Stimulated activated CD4-positive, alpha-beta T cell treated with anti-CD3 and anti-CD28 coated beads, TNF-alpha, amount 100 ng/mL, for 4 hours (primary cell): ENCODE measurements at regions not wholly inside any gene's neighbourhood (a gene's known extent, or its start where the extent isn't known, plus 50 kb on each side); places are given as distances from the start of the nearest gene placed in this dataset.
"Not testable (repeated sequence)": the region's sequence is repeated elsewhere in the genome, so short reads cannot be mapped to it uniquely, and the experiment has no call there.

Experiments used
- DNase-seq, 3 experiments: peaks; one replicate each; pipeline ENCODE4 v3.0.0-alpha.2; 2020; ENCODE audit warnings: low read depth in 3 of 3

DNA sequence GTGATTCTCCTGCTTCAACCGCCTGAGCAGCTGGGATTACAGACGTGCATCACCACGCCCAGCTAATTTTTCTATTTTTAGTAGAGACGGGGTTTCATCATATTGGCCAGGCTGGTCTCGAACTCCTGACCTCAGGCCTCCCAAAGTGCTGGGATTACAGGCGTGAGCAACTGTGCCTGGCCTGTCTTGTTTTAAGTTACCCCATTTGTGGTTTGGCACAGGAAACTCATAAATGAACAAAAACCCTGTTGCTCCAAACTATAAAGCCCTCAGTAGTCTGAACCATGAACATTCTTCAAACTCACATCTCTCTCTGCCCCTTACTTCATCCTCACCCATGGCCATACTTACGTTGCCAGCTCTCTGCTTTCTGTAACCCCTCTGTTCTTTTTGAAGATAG, 61.7 kb downstream of the RHOU start:
- DNase-seq: not testable (repeated sequence)

DNA sequence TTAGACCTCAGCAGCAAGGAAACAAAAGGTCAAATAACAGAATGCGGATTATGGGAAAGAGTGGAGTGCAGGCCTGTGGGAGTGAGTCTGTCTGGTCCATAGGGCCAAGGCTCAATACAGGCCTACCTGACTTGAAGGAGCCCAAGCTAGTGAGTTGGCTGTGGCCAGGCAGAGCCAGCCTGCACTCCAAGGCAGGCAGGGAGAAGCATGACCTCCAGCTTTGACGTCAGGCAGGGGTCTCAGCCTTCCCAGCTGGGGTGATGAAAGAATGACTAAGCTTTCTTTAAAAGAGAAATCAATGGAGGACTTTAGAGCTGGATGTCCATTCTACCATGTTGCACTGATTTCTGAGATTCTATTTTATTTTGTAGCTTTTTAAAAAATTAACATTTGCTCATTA, 62.8 kb downstream of the RHOU start:
- no peak for DNase-seq

DNA sequence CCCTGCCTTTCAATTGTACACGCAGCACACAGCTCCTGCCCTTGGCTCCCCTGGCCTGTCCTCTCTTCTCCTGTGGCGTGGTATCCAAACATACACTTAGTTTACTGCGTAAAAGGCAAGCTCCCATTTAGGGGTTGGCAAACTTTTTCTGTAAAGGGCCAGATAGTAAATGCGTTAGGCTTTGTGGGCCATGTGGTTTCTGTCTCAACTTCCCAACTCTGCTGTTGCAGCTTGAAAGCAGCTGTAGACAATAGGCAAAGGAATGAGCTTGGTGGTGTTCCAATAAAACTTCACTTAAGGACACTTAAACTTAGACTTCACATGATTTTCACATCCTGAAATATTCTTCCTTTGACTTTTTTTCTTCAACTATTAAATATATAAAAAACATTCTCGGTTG, 63.3 kb downstream of the RHOU start:
- DNase-seq: no peak

DNA sequence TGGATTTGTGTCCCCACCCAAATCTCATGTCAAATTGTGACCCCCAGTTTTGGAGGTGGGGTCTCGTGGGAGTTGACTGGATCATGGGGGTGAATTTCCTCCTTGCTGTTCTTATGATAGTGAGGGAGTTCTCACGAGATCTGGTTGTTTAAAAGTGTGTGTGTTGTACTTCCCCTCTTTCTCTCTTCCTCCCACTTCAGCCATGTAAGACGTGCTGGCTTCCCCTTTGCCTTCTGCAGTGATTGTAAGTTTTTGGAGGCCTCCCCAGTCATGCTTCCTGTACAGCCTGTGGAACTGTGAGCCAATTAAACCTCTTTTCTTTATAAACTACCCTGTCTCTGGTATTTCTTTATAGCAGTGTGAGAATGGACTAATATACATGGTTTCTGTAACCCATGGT, 64.6 kb downstream of the RHOU start:
- no peak for DNase-seq

DNA sequence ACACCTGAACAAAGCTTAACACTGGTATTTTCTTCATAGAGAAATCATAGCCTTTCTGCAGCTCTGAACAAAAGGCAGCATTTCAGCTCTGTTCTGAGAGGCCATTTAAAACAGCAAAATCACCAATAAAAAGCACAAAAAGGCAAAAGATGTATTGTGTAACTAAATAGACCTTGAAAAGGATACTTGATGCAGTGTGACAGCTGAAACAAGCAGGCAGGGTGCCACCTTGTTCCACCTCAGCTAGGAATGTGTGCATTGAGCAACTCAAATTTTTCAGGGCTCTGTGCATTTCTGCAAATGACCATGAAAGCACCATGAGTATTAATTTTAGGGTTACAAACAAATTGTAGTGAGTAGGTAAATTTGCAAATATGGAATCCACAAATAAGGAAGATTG, 65.8 kb downstream of the RHOU start:
- no peak for DNase-seq

DNA sequence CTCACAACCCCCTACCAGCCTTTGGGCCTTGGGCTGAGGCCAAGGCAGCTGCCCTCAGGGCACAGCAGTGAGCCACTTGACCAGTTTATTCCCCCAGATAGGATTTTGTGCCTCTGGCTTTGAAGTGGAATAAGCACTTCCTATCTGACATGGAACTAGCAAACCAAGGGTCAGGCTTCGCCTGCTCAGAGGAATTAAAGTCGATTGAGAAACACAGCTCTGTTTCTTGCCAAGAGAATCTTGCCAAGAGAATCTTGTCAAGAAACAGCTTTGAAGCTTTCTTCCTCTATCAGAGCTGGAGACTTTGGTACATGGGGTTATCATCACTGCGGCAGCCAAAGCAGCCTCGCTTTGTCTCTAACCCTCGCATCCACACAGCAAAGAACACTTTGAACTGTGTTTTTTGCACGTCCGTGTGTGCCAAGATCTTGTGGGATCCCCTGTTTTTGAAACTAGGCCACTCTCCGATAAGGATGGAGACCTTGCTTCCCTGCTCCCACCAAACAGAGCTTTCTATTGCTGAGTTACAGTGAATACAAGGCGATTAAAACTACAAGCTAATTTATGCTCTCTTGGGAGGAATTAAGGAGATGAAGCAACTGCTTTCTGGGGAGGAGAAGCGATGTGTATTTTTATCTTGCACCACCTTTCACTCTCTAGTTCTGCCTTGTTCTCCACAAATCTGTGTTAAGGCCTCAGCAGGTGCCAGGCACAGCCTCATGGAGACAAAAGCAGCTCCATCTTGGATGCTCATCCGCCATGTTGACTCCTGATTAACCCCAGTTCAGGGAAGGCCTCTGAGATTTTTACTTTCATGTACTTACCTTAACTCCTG, 67.3 kb downstream of the RHOU start:
- DNase-seq: no peak

DNA sequence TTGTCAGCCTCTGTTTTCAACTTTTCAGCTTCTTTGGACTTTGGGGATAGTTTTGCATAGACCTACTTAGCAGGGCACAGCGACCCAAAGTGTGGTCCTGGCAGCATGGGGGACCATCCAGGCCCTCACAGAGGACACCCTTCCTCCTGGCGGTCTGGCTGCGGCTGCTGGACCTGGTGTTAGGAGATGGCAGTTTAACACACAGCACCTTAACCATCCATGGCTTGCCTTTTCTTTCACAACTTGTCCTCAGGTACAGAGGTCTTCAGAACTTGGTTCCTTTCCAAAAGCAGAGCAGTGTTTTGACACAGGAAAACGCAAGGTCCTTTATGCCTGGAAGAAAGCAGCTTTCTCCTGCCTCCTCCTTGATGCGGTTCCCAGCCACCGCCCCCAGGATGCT, 68.1 kb downstream of the RHOU start:
- DNase-seq: no peak

DNA sequence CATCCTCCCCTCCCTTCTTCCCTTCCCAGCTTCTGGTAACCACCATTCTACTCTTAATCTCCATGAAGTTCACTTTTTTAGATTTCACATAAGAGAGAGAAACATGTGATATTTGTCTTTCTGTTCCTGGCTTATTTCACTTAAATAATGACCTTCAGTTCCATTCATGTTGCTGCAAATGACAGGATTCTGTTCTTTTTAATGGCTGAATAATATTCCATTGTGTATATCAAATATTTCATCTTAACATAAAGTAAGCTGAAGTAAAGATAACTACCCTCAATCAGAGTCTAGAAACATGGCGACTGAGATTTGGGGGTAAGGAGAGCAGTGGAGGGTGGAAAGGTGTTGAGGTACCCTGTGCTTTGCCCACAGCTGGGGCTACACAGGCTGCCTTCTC, 68.9 kb downstream of the RHOU start:
- DNase-seq: no peak

DNA sequence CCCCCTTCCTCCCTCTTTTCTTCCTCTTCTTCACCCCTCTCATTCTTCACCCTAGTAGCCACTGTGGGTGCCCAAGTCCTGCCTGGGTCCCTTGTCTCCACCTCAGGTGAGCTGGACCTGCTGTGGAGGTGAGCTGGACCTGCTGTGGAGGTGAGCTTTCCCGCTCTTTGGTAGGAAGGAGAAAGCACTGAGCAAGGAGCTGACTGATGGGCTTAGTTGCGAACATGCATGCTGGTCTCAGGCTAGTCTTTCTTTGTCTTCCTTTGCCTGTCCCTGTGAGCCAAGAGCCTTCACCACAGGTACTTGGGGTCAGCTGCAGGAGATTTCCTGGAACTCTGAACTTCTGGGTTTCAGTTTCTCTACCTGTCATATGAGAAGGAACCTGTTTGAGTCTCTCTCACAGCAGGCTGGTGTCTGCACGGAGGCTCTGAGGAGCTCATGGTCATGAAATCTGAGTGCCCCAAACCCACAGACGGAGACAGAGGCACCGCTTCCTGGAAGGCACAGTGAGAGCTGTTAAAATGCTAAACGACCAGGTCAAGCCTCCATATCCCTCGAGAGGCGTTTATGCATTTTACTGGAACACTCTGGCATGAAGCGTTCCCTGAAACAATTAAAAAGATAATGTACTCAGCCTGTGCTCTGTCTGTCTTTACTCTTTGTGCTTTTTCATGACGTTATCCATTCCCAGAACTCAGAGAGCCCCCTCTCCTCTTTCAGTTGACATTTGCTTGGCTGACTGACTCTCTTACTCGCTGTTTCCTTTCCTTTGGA, 69.5 kb downstream of the RHOU start:
- no peak for DNase-seq

DNA sequence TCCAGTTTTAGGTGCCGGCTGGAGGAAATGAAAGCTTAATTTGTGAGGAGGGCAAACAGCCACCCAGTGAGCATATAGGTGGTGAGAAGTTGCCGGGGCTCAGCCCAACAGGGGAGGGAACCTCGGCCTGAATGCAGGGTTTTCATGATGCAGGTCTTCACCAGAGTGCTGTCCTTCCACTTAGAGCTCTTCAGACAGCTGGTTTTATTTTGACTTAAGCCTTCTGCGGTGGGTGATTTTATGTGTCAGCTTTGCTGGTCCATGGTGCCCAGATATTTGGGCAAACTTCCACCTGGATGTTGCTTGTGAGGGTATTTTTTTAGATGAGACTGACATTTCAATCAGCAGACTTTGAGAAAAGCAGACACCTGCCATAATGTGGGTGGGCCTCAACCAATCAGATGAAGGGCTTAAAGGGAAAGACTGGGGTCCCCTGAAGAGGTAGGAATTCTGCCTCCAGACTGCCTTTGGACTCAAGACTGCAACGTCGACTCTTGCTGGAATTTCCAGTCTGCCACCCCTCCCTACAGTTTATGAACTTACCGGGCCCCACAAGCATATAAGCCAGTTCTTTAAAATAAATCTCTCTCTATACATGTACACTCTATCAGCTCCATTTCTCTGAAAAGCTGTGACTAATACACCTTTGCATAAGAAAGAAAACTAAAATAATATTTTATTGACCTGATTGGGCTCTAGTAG, 72.8 kb downstream of the RHOU start:
- DNase-seq: no peak

DNA sequence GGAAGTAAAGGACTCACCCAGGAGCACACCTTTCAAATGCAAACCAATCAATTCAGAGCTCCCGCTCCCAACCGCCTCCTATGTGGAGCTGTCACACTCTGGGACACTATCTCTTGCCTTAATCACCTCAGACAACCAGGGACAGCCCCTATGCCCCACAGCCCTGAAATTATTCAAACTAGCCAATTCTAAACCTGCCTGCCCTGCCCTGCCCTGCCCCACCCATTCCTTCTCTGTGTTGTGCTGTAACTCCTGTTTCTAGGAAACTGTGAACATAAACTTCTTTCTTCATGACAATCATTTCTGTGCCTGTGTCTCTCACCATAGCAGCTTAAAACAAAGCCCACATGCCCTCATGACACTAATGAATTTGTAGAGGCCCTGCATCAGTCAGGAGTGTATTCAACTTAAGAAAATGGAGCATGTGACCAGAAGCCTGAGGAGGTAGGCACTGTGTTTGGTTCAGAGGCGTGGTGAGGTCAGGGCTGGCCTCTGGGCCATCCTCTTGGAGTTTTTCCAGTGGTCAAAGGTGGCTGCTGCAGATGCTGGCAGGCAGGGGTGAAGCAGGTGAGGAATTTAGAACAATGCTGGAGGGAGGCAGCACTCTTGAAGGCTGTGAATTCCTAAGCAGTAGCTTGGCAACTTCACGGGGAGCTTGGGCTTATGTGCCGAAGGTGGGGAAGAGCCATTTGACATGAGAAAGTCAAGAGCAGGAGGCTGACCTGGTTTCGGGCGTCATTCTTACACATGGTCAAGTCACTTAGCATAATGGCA, 74.5 kb downstream of the RHOU start:
- DNase-seq: no peak

DNA sequence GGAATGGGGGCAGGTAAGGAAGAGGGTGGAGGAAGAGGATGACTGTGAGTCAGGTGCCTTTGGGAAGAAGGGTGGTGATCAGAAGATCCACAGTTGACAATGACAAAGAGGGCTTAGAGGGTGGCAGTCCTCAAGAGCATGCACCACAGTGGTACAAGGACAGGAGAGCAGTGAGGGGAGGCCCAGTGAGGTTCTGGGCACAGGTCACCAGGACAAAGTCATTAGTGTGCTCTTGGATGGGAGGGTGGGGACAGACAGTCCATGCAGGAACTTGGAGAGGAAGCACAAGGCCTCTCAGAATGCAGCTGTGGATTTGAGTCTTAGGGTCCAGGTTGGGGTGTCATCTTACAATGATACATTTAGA, 75.1 kb downstream of the RHOU start:
- DNase-seq: no peak

DNA sequence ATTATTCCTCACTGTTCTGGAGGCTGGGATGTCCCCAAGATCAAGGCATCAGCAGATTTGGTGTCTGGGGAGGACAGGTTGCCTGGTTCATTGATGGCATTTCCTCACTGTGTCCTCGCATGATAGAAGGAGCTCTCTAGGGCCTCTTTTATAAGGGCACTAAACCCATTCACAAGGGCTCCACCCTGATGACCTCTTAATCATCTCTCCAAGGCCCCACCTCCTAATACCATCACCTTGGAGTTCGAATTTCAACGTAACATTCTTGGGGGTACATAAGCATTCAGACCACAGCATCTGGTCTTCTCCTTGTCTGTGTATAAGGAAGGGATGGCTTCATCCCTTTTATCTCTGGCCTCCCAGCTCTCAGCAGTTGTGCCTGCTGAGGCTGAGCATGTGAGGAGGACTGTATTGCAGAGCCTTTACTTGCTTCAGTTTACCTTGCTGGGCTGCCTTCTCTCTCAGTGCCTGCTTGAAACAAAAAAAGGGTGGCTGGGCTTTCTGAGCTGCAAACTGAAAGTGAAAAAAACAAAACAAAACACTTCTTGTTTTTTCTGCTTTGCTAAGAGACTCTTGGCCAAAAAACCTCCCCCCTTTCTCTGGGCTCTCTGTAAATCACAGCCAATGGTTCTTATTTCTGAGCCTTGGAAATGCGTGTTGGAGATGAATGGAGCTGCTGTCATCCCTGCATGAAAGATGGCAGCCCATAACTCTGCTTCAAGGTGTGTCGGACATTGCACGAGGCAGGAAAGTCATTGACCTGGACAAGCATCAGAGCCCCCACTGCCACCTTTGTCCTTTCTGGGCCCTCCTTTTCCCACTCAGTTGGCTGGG, 75.8 kb downstream of the RHOU start:
- DNase-seq: no peak

DNA sequence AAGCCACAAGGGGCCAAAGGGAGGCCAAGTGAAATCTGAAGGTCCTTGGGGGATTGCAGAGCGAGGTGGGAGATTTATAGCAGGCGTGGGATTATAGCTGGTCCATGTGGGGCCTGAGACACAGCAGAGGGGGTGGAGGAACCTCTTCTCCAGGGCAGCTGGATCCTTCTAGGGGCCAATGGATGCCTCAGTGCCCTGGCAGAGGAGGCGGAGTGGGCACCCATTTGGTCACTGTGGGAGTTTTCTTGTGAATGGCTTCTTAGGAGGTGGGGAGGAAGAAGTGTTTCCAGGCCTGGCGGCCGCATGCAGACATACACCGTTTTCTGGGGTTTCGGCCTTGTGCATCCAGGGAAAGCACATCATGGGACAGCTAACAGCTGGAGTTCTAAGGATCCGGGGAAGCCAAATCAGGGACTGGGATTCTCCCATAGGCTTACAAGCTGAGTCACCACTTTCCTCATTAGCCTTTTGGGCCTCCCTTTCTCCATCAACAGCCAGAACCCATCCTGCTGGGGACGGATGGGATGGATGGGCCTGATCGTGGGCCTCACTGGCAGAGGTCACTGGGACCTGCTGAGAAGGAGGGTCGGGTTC, 76.5 kb downstream of the RHOU start:
- no peak for DNase-seq

DNA sequence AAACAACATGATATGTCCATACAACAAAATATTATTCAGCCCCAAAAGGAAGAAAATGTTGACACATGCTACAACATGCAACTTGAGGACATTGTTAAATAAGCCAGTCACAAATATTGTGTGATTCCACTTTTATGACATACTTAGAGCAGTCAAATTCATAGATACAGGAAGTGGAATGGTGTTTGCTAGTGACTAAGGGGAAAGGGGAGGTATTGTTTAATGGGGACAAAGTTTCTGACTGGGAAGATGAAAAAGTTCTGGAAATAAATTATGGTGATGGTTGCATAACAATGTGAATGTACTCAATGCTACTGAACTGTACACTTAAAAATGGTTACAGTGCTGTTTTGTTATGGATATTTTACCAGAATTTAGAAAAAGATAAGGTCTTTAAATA, 77.7 kb downstream of the RHOU start:
- DNase-seq: no peak

DNA sequence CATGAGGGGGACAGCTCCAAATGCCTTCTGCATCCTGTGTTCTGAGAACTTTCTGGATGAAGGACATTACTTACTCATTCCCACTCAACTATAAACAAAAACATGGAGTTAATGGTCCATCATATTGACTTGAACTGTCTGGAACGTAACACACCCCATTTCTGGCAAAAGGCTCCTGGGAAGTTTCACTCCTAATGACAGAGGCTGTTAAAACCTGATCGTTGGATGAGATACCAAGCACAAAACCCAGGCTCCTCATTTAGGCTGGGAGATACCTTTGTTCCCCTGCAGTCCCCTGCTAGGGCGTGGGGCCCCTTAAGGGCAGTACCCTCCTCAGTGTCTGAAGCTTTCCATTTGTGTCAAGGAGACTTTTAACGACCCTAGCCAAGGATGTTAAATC, 78.9 kb downstream of the RHOU start:
- DNase-seq: no peak

DNA sequence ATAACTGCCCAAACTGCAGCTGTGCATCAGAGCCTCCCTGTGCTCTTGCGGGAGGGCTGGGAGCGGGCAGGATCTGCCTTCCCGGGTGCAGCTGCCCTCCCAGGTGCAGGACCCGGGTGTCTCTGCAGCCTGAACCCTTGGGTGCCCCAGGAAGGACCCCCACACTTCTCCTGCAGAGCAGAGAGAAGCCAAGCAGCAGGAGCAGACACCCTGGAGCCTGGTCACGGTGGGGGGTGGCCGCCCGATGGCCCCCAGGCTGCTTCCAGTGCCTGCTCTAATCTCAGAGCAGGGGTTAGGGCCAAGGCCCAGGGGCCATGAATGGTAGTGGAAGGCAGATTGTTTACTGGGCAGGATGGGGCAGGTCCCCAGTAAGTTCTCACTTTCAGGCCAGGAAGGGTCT, 83.0 kb downstream of the RHOU start:
- no peak for DNase-seq

DNA sequence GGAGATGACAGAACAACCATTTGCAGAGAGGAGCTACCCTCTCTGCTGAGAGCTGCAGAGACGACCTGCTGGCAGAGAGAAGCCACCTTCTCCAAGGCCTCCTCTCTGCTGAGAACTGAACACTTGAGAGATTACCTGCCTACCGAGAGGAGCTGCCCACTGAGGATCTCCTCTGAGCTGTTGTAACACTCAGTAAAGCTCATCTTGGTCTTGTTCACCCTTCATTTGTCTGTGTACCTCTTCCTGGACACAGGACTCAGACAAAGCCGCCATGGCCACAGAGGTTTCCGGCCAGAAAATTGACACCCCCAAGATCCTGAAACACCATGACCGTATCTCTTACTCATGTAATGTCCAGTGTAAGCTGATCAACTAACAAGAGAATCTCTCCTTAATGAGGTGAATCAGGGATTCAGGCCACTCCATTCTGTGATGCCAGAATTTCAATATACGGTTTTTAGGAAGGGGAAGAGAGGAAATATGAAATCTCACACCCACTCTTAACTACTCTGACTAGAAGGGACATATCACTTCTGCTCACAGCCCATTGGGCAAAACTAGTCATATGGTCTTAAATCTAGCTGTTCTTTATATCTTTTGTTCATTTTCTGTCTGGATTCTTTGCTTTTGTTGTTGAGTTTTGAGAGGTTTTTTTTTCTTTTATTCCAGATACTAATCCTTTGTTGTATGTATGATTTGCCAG, 83.8 kb downstream of the RHOU start:
- DNase-seq: no peak

DNA sequence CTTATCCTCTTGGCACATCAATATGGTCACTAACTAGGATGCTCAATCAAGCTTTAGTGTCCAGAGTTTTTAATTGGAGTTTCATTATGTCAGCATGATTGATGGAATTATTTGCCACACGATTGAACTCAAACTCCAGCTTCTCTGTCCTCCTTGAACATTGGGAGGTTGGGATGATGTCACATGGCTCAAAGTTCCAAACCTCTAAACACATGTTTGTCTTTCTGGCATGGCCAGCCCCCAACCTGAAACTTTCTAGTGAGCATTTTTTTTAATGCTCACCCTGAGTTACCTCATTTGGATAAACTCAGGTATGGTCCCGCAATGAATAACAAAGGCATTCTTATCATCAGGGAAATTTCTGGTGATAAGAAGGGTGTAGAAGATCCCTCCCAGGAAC, 86.0 kb downstream of the RHOU start:
- DNase-seq: no peak

DNA sequence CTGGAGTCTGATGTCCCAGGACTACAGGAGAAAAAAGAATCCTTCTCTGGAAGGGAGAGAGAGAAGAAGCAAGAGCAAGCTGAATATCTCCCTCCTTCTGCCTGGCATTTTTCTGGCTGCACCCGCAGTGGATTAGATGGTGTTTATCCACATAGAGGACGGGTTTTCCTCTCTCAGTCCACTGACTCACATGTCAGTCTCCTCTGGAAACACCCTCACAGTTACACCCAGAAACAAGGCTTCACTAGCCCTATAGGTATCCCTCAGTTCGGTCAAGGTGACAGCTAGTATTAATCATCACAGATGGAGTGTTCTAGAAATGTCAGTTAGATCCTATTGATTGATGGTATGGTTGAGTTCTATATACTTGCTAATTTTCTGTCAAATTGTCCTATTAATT, 87.9 kb downstream of the RHOU start:
- no peak for DNase-seq
